ENCODE measurements at regions not wholly inside any gene's neighbourhood (a gene's known extent, or its start where the extent isn't known, plus 50 kb on each side); places are given as distances from the start of the nearest gene placed in this dataset.

- no peak for TF ChIP-seq CTCF (IDR thresholded peaks at IDR 0.05; ENCODE audit: insufficient read depth, low read length, poor library complexity, severe bottlenecking)
- DNase-seq (ENCODE audit: low read depth): peak; percentile 95
- no peaks in the 10 kb centered on the region for H3K36me3 ChIP-seq (ENCODE audit: control insufficient read depth, insufficient read depth, low read length)
These were observed 152.4 kb downstream of the ABCC12 start for GRCh38 chr16:48003206-48003907.

GRCh38 chr16:48001324-48001895, 154.4 kb downstream of the ABCC12 start:
- DNase-seq (ENCODE audit: low read depth): no peak
- no peak overlapping the region for H3K4me3 ChIP-seq (ENCODE audit: low read depth, low read length)
- no peak for TF ChIP-seq CTCF (IDR thresholded peaks at IDR 0.05; ENCODE audit: insufficient read depth, low read length, poor library complexity, severe bottlenecking)
- H3K36me3 ChIP-seq (ENCODE audit: control insufficient read depth, insufficient read depth, low read length): no peaks in the 10 kb centered on the region
- no peaks in the 10 kb centered on the region for H3K27me3 ChIP-seq (ENCODE audit: control insufficient read depth, insufficient read depth, low read length)

More at GRCh38 chr16:48003206-48003907, 152.4 kb downstream of the ABCC12 start:
- no peaks in the 10 kb centered on the region for H3K27me3 ChIP-seq (ENCODE audit: control insufficient read depth, insufficient read depth, low read length)
- H3K4me3 ChIP-seq (ENCODE audit: low read depth, low read length): no peak overlapping the region

- DNase-seq (ENCODE audit: low read depth): no peak
- H3K36me3 ChIP-seq (ENCODE audit: control insufficient read depth, insufficient read depth, low read length): no peaks in the 10 kb centered on the region
- no peak for TF ChIP-seq CTCF (IDR thresholded peaks at IDR 0.05; ENCODE audit: insufficient read depth, low read length, poor library complexity, severe bottlenecking)
- H3K27me3 ChIP-seq (ENCODE audit: control insufficient read depth, insufficient read depth, low read length): no peaks in the 10 kb centered on the region
- no peak overlapping the region for H3K4me3 ChIP-seq (ENCODE audit: low read depth, low read length)
These were observed 155.2 kb downstream of the ABCC12 start for GRCh38 chr16:48000622-48001021.

- no peak overlapping the region for H3K4me3 ChIP-seq (ENCODE audit: low read depth, low read length)
- no peak for DNase-seq (ENCODE audit: low read depth)
- H3K36me3 ChIP-seq (ENCODE audit: control insufficient read depth, insufficient read depth, low read length): no peaks in the 10 kb centered on the region
- no peak for TF ChIP-seq CTCF (IDR thresholded peaks at IDR 0.05; ENCODE audit: insufficient read depth, low read length, poor library complexity, severe bottlenecking)
- no peaks in the 10 kb centered on the region for H3K27me3 ChIP-seq (ENCODE audit: control insufficient read depth, insufficient read depth, low read length)
These were observed 156.2 kb downstream of the ABCC12 start for GRCh38 chr16:47999595-47999994.

- TF ChIP-seq CTCF (IDR thresholded peaks at IDR 0.05; ENCODE audit: insufficient read depth, low read length, poor library complexity, severe bottlenecking): no peak
- no peak for DNase-seq (ENCODE audit: low read depth)
- no peak overlapping the region for H3K4me3 ChIP-seq (ENCODE audit: low read depth, low read length)
- H3K27me3 ChIP-seq (ENCODE audit: control insufficient read depth, insufficient read depth, low read length): no peaks in the 10 kb centered on the region
- no peaks in the 10 kb centered on the region for H3K36me3 ChIP-seq (ENCODE audit: control insufficient read depth, insufficient read depth, low read length)
These were observed 160.4 kb downstream of the ABCC12 start for GRCh38 chr16:47995354-47995753.

GRCh38 chr16:47991491-47991890, 164.3 kb downstream of the ABCC12 start:
- no peak for DNase-seq (ENCODE audit: low read depth)
- TF ChIP-seq CTCF (IDR thresholded peaks at IDR 0.05; ENCODE audit: insufficient read depth, low read length, poor library complexity, severe bottlenecking): no peak
- H3K36me3 ChIP-seq (ENCODE audit: control insufficient read depth, insufficient read depth, low read length): no peaks in the 10 kb centered on the region
- H3K27me3 ChIP-seq (ENCODE audit: control insufficient read depth, insufficient read depth, low read length): no peaks in the 10 kb centered on the region
- H3K4me3 ChIP-seq (ENCODE audit: low read depth, low read length): no peak overlapping the region

Data from kidney epithelial cell (primary cell).